ENCODE measurements at regions not wholly inside any gene's neighbourhood (a gene's known extent, or its start where the extent isn't known, plus 50 kb on each side); places are given as distances from the start of the nearest gene placed in this dataset.

GRCh38 chr6:15137086-15137485, 108.8 kb upstream of the JARID2 start:
- Histone ChIP-seq H3K4me3 (no peak overlapping the region), H2AFZ (no peak overlapping the region), H3K27ac (no peak overlapping the region), H3K4me1 (ENCODE audit: insufficient read depth) (no peaks in the 10 kb centered on the region), H3K79me2 (no peaks in the 10 kb centered on the region), H3K36me3 (replicated peaks; ENCODE audit: insufficient read depth, low read depth) (no peaks in the 10 kb centered on the region), H3K27me3 (no peaks in the 10 kb centered on the region), H3K9me2 (replicated peaks; ENCODE audit: insufficient read depth) (no peaks in the 10 kb centered on the region), H3K4me2 (no peak overlapping the region), H4K20me1 (ENCODE audit: insufficient read depth, poor library complexity, severe bottlenecking) (no peaks in the 10 kb centered on the region), H3K9me3 (ENCODE audit: low read depth) (no peaks in the 10 kb centered on the region)
- TF ChIP-seq EZH2 (IDR thresholded peaks at IDR 0.05; ENCODE audit: borderline replicate concordance) = no peak
- no peak for TF ChIP-seq EZH2phosphoT487 (IDR thresholded peaks at IDR 0.05; ENCODE audit: low read depth, severe bottlenecking, unreplicated experiment)
- TF ChIP-seq, protein P1, sequence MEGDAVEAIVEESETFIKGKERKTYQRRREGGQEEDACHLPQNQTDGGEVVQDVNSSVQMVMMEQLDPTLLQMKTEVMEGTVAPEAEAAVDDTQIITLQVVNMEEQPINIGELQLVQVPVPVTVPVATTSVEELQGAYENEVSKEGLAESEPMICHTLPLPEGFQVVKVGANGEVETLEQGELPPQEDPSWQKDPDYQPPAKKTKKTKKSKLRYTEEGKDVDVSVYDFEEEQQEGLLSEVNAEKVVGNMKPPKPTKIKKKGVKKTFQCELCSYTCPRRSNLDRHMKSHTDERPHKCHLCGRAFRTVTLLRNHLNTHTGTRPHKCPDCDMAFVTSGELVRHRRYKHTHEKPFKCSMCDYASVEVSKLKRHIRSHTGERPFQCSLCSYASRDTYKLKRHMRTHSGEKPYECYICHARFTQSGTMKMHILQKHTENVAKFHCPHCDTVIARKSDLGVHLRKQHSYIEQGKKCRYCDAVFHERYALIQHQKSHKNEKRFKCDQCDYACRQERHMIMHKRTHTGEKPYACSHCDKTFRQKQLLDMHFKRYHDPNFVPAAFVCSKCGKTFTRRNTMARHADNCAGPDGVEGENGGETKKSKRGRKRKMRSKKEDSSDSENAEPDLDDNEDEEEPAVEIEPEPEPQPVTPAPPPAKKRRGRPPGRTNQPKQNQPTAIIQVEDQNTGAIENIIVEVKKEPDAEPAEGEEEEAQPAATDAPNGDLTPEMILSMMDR (IDR thresholded peaks at IDR 0.05; ENCODE audit: poor library complexity) = no peak
- no peak for DNase-seq (ENCODE audit: low spot score)
- 100% methylated on average over 1 of the region's 1 CpG for WGBS (ENCODE audit: low lambda C conversion rate, missing lambda C conversion rate)

DNA sequence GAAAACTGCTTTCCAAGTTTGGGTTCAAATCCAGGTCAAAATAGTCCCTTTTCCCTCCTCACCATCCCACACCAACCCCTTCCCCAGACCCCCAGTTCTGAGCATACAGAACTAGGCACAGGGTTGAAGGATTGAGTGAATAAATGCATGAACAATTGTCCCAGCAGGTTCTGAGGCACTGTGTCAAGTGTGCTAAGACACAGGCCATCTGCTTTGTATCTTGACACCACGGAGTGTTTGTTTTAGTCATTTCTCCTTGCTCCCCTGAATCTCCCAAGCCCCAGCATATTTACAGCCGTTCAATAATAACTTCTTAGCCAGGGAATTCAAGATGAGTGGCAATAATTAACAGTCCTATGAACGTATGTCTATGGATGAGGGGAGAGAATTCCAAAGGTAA, 102.8 kb upstream of the JARID2 start:
- 58% methylated on average over 3 of the region's 3 CpGs for WGBS (ENCODE audit: low lambda C conversion rate, missing lambda C conversion rate)
- no peaks in the 10 kb centered on the region for H4K20me1 ChIP-seq (ENCODE audit: insufficient read depth, poor library complexity, severe bottlenecking)
- no peaks in the 10 kb centered on the region for H3K27me3 ChIP-seq
- no peak overlapping the region for H2AFZ ChIP-seq
- no peaks in the 10 kb centered on the region for H3K79me2 ChIP-seq
- H3K4me1 ChIP-seq (ENCODE audit: insufficient read depth) = no peaks in the 10 kb centered on the region
- no peak overlapping the region for H3K4me3 ChIP-seq
- H3K9me3 ChIP-seq (ENCODE audit: low read depth) = no peaks in the 10 kb centered on the region
- TF ChIP-seq, protein P1 (IDR thresholded peaks at IDR 0.05; ENCODE audit: poor library complexity) = no peak
- TF ChIP-seq EZH2 (IDR thresholded peaks at IDR 0.05; ENCODE audit: borderline replicate concordance) = no peak
- TF ChIP-seq EZH2phosphoT487 (IDR thresholded peaks at IDR 0.05; ENCODE audit: low read depth, severe bottlenecking, unreplicated experiment) = no peak
- no peak overlapping the region for H3K27ac ChIP-seq
- H3K9me2 ChIP-seq (replicated peaks; ENCODE audit: insufficient read depth) = no peaks in the 10 kb centered on the region
- no peaks in the 10 kb centered on the region for H3K36me3 ChIP-seq (replicated peaks; ENCODE audit: insufficient read depth, low read depth)
- DNase-seq (ENCODE audit: low spot score) = no peak
- no peak overlapping the region for H3K4me2 ChIP-seq

DNA sequence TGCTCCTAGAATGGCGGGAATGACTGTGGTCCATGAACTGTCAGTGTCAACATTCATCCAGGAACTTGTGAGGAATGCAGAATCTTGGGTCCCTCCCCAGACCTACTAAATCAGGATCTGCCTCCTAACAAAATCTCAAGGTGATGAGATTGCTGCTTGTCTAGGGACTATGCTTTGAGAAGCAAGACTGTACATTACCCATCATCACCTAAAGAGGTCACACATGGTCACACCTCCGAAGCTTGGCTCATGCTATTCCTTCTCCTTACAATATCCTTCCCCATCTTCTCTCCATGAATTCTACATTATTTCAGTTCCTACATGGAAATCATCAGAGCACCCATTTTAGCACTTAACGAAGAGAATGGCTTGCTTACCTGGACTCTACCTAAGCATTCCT, 102.3 kb upstream of the JARID2 start:
- 95% methylated on average over 3 of the region's 3 CpGs for WGBS (ENCODE audit: low lambda C conversion rate, missing lambda C conversion rate)
- Histone ChIP-seq H3K27me3 (no peaks in the 10 kb centered on the region), H4K20me1 (ENCODE audit: insufficient read depth, poor library complexity, severe bottlenecking) (no peaks in the 10 kb centered on the region), H2AFZ (no peak overlapping the region), H3K4me2 (no peak overlapping the region), H3K36me3 (replicated peaks; ENCODE audit: insufficient read depth, low read depth) (no peaks in the 10 kb centered on the region), H3K9me2 (replicated peaks; ENCODE audit: insufficient read depth) (no peaks in the 10 kb centered on the region), H3K9me3 (ENCODE audit: low read depth) (no peaks in the 10 kb centered on the region), H3K4me1 (ENCODE audit: insufficient read depth) (peaks cover 4% of the 10 kb centered on the region), H3K79me2 (no peaks in the 10 kb centered on the region), H3K27ac (no peak overlapping the region), H3K4me3 (no peak overlapping the region)
- no peak for DNase-seq (ENCODE audit: low spot score)
- TF ChIP-seq, protein P1 (IDR thresholded peaks at IDR 0.05; ENCODE audit: poor library complexity) = no peak
- no peak for TF ChIP-seq EZH2phosphoT487 (IDR thresholded peaks at IDR 0.05; ENCODE audit: low read depth, severe bottlenecking, unreplicated experiment)

DNA sequence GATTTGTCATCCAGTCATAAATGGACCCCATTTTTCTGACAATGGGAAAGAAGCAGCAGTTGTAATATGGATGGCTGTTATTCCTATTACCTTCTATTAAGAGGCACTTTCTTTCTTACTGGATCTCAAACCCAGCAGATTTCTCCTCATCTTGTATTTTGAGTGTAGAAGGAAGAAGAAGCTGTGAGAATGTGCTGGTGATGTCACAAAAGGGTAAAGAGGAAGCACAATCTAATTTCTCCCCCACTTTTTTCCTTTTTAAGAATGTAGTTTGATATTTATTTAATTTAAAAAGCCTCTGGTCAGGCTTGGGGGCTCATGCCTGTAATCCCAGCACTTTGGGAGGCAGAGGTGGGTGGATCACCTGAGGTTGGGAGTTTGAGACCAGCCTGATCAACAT, 100.0 kb upstream of the JARID2 start:
- no peaks in the 10 kb centered on the region for H3K27me3 ChIP-seq
- H3K36me3 ChIP-seq (replicated peaks; ENCODE audit: insufficient read depth, low read depth) = no peaks in the 10 kb centered on the region
- no peaks in the 10 kb centered on the region for H3K79me2 ChIP-seq
- no peak overlapping the region for H3K4me2 ChIP-seq
- TF ChIP-seq, protein P1 (IDR thresholded peaks at IDR 0.05; ENCODE audit: poor library complexity) = no peak
- no peak for TF ChIP-seq EZH2phosphoT487 (IDR thresholded peaks at IDR 0.05; ENCODE audit: low read depth, severe bottlenecking, unreplicated experiment)
- TF ChIP-seq EZH2 (IDR thresholded peaks at IDR 0.05; ENCODE audit: borderline replicate concordance) = no peak
- H3K4me3 ChIP-seq = no peak overlapping the region
- H2AFZ ChIP-seq = no peak overlapping the region
- H3K27ac ChIP-seq = no peak overlapping the region
- H4K20me1 ChIP-seq (ENCODE audit: insufficient read depth, poor library complexity, severe bottlenecking) = no peaks in the 10 kb centered on the region
- H3K4me1 ChIP-seq (ENCODE audit: insufficient read depth) = peaks cover 8% of the 10 kb centered on the region
- no peaks in the 10 kb centered on the region for H3K9me3 ChIP-seq (ENCODE audit: low read depth)
- DNase-seq (ENCODE audit: low spot score) = no peak
- H3K9me2 ChIP-seq (replicated peaks; ENCODE audit: insufficient read depth) = no peaks in the 10 kb centered on the region
